HG03342 (cell line): ENCODE measurements at regions not wholly inside any gene's neighbourhood (a gene's known extent, or its start where the extent isn't known, plus 50 kb on each side); places are given as distances from the start of the nearest gene placed in this dataset.

Source experiments
- ATAC-seq: cut with Tn5 transposase; IDR thresholded peaks from one replicate; pipeline ENCODE4 v1.9.1; 2021; ENCODE audit warnings: mild to moderate bottlenecking, moderate library complexity; ENCODE audit not compliant: unreplicated experiment

GRCh38 chr4:159003420-159004253, 99.2 kb upstream of the RAPGEF2 start:
- no peak for ATAC-seq

GRCh38 chr4:159006202-159006601, 96.7 kb upstream of the RAPGEF2 start:
- no peak for ATAC-seq

- ATAC-seq: no peak
Measured at GRCh38 chr4:159008671-159009070, 94.2 kb upstream of the RAPGEF2 start.

- no peak for ATAC-seq
Measured at GRCh38 chr4:159009521-159009920, 93.4 kb upstream of the RAPGEF2 start.

DNA sequence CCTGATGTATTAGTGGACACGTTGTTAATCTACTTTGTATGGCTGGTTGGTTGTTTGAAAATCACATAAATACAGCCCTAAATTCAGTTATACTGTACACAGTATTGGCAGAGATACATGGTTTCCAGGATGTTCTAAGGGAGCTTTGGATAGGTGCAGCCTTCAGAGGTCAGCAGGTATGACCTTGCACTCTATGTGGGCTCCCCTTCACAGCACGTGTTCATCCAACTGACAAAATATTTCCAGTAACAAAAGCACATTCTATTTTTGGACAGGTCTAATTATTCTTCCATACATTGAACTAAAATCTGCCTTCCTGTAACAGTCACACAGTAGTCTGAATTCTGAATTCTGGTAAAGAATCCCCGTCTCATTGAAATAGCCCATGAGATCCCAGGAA, 92.8 kb upstream of the RAPGEF2 start:
- ATAC-seq: no peak

GRCh38 chr4:159010563-159011260, 92.2 kb upstream of the RAPGEF2 start:
- no peak for ATAC-seq

DNA sequence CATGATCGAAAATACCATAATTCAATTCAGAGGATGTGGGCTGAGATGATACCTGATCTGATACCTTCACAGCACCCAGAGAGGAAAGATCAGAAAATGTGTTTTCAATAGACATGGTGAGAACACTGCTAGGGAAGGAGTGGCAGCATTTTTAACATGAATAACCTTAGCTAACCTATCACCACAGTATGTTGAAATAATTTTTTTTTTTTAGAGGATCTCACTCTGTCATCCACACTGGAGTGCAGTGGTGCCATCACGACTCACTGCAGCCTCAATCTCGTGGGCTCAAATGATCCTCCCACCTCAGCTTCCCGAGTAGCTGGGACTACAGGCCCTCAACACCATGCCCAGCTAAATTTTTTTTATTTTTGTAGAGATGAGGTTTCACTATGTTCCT, 90.5 kb upstream of the RAPGEF2 start:
- no peak for ATAC-seq

DNA sequence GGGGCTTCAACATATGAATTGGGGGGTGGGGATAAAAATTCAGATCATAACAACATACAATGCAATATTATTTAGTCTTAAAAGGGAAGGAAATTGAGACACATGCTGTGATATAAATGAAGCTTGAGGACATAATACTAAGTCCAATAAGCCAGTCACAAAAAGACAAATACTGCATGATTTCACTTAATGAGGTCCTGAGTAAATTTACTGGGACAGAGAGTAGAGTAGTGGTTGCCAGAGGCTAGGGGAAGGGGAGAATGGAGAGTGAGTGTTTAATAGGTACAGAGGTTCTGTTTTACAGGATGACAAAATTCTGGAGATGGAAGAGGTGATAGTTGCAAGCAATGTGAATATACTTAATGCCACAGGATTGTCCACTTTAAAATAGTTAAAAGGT, 89.2 kb upstream of the RAPGEF2 start:
- ATAC-seq: no peak

- no peak for ATAC-seq
Measured at GRCh38 chr4:159014859-159015258, 88.0 kb upstream of the RAPGEF2 start.

- no peak for ATAC-seq
Measured at GRCh38 chr4:159015841-159016240, 87.0 kb upstream of the RAPGEF2 start.

DNA sequence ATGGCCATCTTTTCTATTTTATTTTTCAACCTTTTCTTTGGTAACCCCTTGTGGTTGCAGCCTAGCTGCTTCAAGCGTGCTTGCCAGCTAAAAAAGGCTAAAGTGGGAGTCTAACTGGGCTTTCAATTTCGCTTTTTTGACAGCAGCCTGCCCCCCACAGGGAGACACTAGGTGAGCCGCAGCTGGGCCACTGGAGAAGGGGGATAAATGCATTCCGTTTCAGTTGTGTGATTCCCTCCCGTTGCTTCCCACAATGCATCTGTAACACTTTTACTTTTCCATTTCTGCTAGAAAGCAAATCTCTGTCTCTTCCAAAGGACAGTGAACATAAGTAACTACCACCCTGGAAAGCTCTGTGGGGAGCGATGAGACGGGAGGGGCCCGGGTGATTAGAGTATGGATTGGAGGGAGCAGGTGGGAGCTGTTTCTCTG, 86.3 kb upstream of the RAPGEF2 start:
- peak; percentile 44 for ATAC-seq

DNA sequence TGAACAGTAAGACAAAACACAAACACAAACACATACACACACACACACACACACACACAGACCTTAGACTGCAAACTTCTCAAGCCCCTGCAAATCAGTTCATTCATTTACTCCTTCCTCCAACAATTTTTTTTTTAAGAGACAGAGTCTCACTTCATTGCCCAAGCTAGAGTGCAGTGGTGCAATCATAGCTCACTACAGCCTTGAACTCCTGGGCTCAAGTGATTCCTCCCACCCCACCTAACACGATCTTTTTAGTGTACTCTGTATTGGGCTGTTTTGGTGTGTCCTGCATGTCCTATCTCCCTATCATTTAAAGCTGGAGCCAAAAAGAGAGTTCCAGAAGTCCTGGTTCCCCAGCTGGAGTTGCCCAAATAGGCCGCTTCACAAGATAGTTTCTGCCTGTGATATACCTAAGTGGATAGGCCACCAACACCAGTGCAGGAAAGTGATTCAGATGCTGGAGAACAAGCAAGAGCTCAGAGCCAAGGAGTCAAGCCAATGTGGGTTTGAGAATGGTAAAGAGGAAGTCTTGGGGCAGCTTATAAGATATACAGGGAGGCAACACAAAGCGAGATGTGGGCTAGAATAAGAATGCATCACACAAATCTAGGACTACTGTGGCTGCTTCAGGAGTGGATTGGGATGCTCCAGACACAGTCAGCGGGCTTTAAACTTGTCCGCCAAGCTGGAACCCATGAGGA, 85.4 kb upstream of the RAPGEF2 start:
- peak; percentile 27 for ATAC-seq

- peak; percentile 96 for ATAC-seq
Measured at GRCh38 chr4:159018062-159018629, 84.7 kb upstream of the RAPGEF2 start.

GRCh38 chr4:159019356-159019755, 83.5 kb upstream of the RAPGEF2 start:
- no peak for ATAC-seq

DNA sequence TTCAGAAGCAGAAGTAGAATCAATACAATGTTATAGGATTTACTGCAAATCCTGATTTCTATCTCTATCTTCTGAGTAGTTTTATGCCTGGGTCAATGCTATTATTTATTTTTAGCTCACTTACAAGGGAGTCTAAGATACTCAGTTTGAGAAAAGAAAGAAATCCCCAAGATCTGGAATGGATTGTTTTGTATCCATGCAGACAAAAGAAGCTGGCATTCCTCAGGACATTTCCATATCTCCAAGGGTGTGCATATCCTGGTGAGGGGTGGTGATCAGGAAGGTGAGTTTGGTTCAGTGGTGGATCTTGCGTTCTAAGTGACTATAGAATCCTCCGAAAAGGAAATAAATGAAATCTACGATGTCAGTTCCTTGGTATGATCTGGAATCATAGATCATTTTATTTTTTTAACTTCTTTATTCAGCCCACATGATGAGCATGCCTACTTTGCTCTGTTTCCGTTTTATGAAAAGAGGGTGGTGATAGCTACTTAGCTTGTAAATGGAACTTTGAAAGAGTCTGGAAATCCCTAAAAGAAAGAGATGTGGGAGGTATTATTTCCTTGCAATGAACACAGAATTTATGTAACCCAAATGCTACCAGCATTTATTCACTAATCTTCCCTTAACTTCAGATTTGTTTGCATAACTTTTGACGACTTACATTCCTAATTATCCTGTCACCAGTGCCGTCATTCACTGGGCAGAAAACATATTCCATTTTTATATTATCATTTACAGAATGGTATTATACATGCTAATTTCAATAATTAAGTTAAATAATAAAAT, 81.1 kb upstream of the RAPGEF2 start:
- no peak for ATAC-seq

- no peak for ATAC-seq
Measured at GRCh38 chr4:159023741-159024140, 79.1 kb upstream of the RAPGEF2 start.

- no peak for ATAC-seq
Measured at GRCh38 chr4:159024266-159024665, 78.6 kb upstream of the RAPGEF2 start.

DNA sequence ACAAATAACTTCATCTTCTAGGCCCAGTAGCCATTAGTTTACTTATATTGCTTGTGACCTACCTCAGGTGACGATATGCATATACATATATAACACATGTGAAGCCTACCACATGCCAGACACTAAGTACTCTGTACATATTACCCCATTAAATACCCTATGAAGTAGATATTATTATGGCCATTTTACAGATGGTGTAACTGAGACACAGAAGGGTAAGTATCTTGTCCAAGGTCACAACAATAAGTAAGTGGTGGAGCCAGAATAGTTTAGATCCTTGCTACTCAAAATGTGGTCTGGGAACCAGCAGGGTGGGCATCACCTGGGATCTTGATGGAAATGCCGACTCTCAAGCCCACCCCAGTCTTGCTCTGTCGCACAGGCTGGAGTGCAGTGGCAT, 78.1 kb upstream of the RAPGEF2 start:
- no peak for ATAC-seq

GRCh38 chr4:159026329-159026728, 76.5 kb upstream of the RAPGEF2 start:
- ATAC-seq: no peak

DNA sequence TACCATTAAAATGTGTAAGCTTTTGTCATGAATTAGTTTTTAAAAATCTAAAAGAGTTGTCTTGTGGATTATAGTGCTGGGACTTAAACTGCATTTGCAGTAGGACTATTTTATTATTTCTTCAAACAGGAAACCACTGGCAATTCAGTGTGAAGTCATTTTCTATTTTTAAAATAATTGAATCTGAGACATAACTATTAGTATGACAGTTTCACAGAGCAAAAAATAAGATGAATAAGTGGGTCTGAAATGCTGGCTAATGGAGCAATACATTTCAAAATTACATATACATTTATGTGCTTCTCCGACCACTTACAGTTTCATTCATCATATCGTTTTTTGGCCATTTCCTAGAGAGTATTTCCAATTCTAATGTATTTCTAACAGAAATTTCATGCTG, 75.3 kb upstream of the RAPGEF2 start:
- ATAC-seq: peak; percentile 49

GRCh38 chr4:159029481-159029880, 73.4 kb upstream of the RAPGEF2 start:
- ATAC-seq: no peak
